ENCODE measurements at regions not wholly inside any gene's neighbourhood (a gene's known extent, or its start where the extent isn't known, plus 50 kb on each side); places are given as distances from the start of the nearest gene placed in this dataset.
"Not testable (repeated sequence)": the region's sequence is repeated elsewhere in the genome, so short reads cannot be mapped to it uniquely, and the experiment has no call there.

DNA sequence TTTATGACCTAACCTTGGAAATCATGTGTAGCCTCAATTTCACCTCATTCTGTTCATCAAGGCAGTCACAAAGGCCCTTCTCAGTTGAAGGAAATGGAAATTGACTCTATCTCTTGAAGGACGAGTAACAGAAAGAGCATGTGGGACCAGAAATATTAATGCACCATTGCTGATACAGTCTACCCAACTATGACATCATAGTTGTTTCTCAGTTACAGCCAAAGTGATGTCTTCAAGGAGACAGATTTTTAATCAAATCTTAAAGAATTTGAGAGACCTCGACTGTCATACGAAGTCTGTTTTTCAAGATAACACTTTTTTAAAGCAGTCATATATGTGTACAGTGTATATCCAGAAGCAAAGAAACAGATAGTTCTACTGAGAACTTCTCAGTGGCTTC, 335.7 kb upstream of the PHF14 start:
- Histone ChIP-seq H3K4me1 (no peaks in the 10 kb centered on the region), H3K27ac (no peak overlapping the region), H3K9me3 (no peaks in the 10 kb centered on the region), H3K27me3 (no peaks in the 10 kb centered on the region), H3K4me3 (no peak overlapping the region), H3K36me3 (no peaks in the 10 kb centered on the region)
- DNase-seq (no peak), ATAC-seq (no peak)
- TF ChIP-seq, protein P1, sequence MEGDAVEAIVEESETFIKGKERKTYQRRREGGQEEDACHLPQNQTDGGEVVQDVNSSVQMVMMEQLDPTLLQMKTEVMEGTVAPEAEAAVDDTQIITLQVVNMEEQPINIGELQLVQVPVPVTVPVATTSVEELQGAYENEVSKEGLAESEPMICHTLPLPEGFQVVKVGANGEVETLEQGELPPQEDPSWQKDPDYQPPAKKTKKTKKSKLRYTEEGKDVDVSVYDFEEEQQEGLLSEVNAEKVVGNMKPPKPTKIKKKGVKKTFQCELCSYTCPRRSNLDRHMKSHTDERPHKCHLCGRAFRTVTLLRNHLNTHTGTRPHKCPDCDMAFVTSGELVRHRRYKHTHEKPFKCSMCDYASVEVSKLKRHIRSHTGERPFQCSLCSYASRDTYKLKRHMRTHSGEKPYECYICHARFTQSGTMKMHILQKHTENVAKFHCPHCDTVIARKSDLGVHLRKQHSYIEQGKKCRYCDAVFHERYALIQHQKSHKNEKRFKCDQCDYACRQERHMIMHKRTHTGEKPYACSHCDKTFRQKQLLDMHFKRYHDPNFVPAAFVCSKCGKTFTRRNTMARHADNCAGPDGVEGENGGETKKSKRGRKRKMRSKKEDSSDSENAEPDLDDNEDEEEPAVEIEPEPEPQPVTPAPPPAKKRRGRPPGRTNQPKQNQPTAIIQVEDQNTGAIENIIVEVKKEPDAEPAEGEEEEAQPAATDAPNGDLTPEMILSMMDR (IDR thresholded peaks at IDR 0.05), result no peak
- intact Hi-C loops (cut with DNase I), result no loop called here

DNA sequence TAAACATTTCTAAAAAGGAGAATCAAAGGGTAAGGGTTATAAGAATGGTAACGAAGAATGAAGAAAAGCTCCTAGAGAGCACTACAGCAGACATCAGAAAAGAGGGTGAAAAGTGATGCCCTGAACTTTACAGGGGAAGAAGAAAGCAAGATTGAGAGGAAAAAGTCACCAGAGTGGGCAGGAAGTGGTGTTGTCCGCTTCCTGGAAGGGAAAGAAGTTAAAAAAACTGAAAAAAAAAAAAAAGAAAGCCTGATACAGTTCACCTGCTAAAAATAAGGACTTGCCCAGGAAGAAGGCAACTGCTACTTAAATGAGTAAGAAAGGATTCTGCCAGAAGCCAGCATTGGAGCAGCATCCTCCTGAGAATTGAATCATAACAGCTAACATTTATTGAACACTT, 330.1 kb upstream of the PHF14 start:
- no peak for DNase-seq
- no peak for ATAC-seq
- no peaks in the 10 kb centered on the region for H3K36me3 ChIP-seq
- TF ChIP-seq, protein P1 (IDR thresholded peaks at IDR 0.05), result no peak
- no peak overlapping the region for H3K4me3 ChIP-seq
- intact Hi-C loops (cut with DNase I), result no loop called here
- no peaks in the 10 kb centered on the region for H3K27me3 ChIP-seq
- no peak overlapping the region for H3K27ac ChIP-seq
- H3K4me1 ChIP-seq, result no peaks in the 10 kb centered on the region
- H3K9me3 ChIP-seq, result no peaks in the 10 kb centered on the region

DNA sequence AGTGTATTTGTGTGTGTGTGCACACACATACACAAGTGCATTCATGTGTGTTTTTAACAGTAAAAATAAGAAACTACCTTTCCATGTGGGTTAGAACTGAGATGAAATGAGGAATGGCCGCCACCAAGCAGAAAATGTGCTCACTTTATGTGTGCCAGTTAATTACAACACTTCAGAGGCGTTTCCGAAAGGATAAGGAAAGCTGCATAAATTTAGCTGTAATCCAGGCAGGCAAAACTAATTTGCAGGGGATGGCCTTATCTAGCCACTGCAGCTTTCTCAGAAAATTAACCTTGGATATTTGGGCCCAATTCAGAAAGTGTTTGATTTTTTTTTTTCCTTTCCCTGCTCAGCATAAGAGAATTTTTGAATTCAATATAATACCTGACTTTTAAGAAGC, 328.8 kb upstream of the PHF14 start:
- intact Hi-C loops (cut with DNase I), result no loop called here
- Histone ChIP-seq H3K27ac (no peak overlapping the region), H3K4me3 (no peak overlapping the region), H3K9me3 (no peaks in the 10 kb centered on the region), H3K27me3 (no peaks in the 10 kb centered on the region), H3K36me3 (no peaks in the 10 kb centered on the region), H3K4me1 (no peaks in the 10 kb centered on the region)
- TF ChIP-seq, protein P1 (IDR thresholded peaks at IDR 0.05), result no peak
- ATAC-seq (no peak), DNase-seq (no peak)

DNA sequence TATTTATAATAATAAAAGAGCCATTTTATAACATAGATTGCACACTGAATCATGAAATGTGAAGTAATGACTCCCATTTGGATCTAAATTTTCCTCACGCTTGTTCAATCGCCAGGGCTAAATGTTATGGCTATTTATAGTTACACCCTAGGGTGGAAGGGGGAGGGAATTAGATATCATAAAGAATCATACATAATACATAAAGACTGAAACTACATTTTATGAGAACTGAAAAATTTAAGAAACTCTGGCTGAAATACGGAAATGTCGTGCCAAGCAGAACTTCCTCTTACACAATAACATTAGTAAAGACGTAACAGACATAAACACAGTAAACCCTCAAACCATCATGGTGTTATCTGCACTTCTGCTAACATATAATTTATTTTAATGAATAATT, 327.5 kb upstream of the PHF14 start:
- no peaks in the 10 kb centered on the region for H3K27me3 ChIP-seq
- no peaks in the 10 kb centered on the region for H3K9me3 ChIP-seq
- intact Hi-C loops (cut with DNase I), result no loop called here
- ATAC-seq (no peak), DNase-seq (peak in 2 of 4 donors; percentile 70 to 79)
- H3K36me3 ChIP-seq, result no peaks in the 10 kb centered on the region
- H3K4me3 ChIP-seq, result no peak overlapping the region
- H3K27ac ChIP-seq, result no peak overlapping the region
- H3K4me1 ChIP-seq, result no peaks in the 10 kb centered on the region
- TF ChIP-seq, protein P1 (IDR thresholded peaks at IDR 0.05), result no peak

DNA sequence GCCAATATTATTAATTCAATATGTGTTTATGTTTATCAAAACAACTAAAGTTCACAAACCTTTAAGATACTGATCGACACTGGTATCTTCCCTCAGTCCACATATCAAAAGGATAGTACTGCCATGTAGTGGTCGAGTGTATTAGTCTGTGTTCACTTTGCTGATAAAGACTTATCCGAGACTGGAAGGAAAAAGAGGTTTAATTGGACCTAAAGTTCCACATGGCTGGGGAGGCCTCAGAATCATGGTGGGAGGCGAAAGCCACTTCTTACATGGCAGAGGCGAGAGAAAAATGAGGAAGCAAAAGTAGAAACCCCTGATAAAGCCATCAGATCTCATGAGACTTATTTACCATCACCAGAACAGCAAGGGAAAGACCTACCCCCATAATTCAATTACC, 325.4 kb upstream of the PHF14 start:
- H3K27ac ChIP-seq, result no peak overlapping the region
- no peaks in the 10 kb centered on the region for H3K9me3 ChIP-seq
- H3K27me3 ChIP-seq, result no peaks in the 10 kb centered on the region
- H3K4me1 ChIP-seq, result no peaks in the 10 kb centered on the region
- TF ChIP-seq, protein P1 (IDR thresholded peaks at IDR 0.05), result no peak
- H3K36me3 ChIP-seq, result no peaks in the 10 kb centered on the region
- intact Hi-C loops (cut with DNase I), result no loop called here
- DNase-seq (no peak), ATAC-seq (no peak)
- no peak overlapping the region for H3K4me3 ChIP-seq

DNA sequence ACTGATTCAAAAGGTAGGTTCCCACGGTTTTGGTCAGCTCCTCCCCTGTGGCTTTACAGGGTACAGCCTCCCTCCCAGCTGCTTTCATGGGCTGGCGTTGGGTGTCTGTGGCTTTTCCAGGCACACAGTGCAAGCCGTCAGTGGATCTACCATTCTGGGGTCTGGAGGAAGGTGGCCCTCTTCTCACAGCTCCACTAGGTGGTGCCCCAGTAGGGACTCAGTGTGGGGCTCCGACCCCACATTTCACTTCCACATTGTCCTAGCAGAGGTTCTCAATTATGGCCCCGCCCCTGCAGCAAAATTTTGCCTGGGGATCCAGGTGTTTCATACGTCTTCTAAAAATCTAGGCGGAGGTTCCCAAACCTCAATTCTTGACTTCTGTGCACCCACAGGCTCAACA, 324.6 kb upstream of the PHF14 start:
- DNase-seq, ATAC-seq: not testable (repeated sequence)

More for the DNA sequence above, 324.6 kb upstream of the PHF14 start:
- H3K9me3 ChIP-seq; H3K27me3 ChIP-seq; H3K36me3 ChIP-seq; H3K27ac ChIP-seq; H3K4me1 ChIP-seq; H3K4me3 ChIP-seq; intact Hi-C loops (cut with DNase I): not testable (repeated sequence)

All from left lung (tissue), 4 donors.